GM18517 (cell line): ENCODE measurements at regions not wholly inside any gene's neighbourhood (a gene's known extent, or its start where the extent isn't known, plus 50 kb on each side); places are given as distances from the start of the nearest gene placed in this dataset.

Experiments used
- ATAC-seq: cut with Tn5 transposase; IDR thresholded peaks from one replicate; pipeline ENCODE4 v1.9.1; 2021; ENCODE audit warnings: mild to moderate bottlenecking, moderate library complexity; ENCODE audit not compliant: unreplicated experiment

GRCh38 chr15:62756995-62757360 is 285.6 kb upstream of the TPM1 start:
- no peak for ATAC-seq

GRCh38 chr15:62757535-62757934 is 285.0 kb upstream of the TPM1 start:
- ATAC-seq = no peak

- ATAC-seq = no peak
Measured at GRCh38 chr15:62758126-62758951, 284.2 kb upstream of the TPM1 start.

- no peak for ATAC-seq
Measured at GRCh38 chr15:62758952-62759349, 283.6 kb upstream of the TPM1 start.

GRCh38 chr15:62760538-62760937 is 282.0 kb upstream of the TPM1 start:
- no peak for ATAC-seq

- no peak for ATAC-seq
Measured at GRCh38 chr15:62765916-62766315, 276.6 kb upstream of the TPM1 start.

- ATAC-seq = no peak
Measured at GRCh38 chr15:62766599-62766998, 275.9 kb upstream of the TPM1 start.

GRCh38 chr15:62769604-62770003 is 272.9 kb upstream of the TPM1 start:
- ATAC-seq = no peak

- ATAC-seq = no peak
Measured at GRCh38 chr15:62770111-62770660, 272.4 kb upstream of the TPM1 start.

GRCh38 chr15:62770752-62771151 is 271.8 kb upstream of the TPM1 start:
- no peak for ATAC-seq

GRCh38 chr15:62771234-62771633 is 271.3 kb upstream of the TPM1 start:
- no peak for ATAC-seq

GRCh38 chr15:62773369-62774165 is 269.0 kb upstream of the TPM1 start:
- no peak for ATAC-seq

GRCh38 chr15:62775932-62776331 is 266.6 kb upstream of the TPM1 start:
- ATAC-seq = no peak

GRCh38 chr15:62777671-62778070 is 264.9 kb upstream of the TPM1 start:
- ATAC-seq = no peak

GRCh38 chr15:62779036-62779770 is 263.3 kb upstream of the TPM1 start:
- ATAC-seq = no peak

- no peak for ATAC-seq
Measured at GRCh38 chr15:62779899-62780298, 262.6 kb upstream of the TPM1 start.

- ATAC-seq = no peak
Measured at GRCh38 chr15:62781081-62781497, 261.5 kb upstream of the TPM1 start.

- no peak for ATAC-seq
Measured at GRCh38 chr15:62782071-62782841, 260.3 kb upstream of the TPM1 start.

GRCh38 chr15:62782896-62783295 is 259.7 kb upstream of the TPM1 start:
- no peak for ATAC-seq

- no peak for ATAC-seq
Measured at GRCh38 chr15:62783303-62783957, 259.1 kb upstream of the TPM1 start.
